Keratinocyte (primary cell): ENCODE measurements at regions not wholly inside any gene's neighbourhood (a gene's known extent, or its start where the extent isn't known, plus 50 kb on each side); places are given as distances from the start of the nearest gene placed in this dataset.

Experiments
- DNase-seq: peaks from one replicate; pipeline ENCODE4 v3.0.0-alpha.2; 2011; ENCODE audit warnings: low read depth, missing footprints, low spot score
- FAIRE-seq: peaks from 2 replicates; lab custom pipeline; 2011; peaks lifted over from hg19 to GRCh38; lab: Jason Lieb, UNC
- H2AFZ ChIP-seq: 2 replicates; pipeline ENCODE4 v1.6.0; 2012; ENCODE audit warnings: low read length, control low read depth, inconsistent platforms; ENCODE audit not compliant: control insufficient read depth
- H3K27ac ChIP-seq: 2 replicates; pipeline ENCODE4 v1.5.1; 2011; ENCODE audit warnings: low read length; ENCODE audit not compliant: control insufficient read depth, insufficient read depth
- H3K27me3 ChIP-seq: 3 replicates; pipeline ENCODE4 v1.6.0; 2011; ENCODE audit warnings: low read length; ENCODE audit not compliant: control insufficient read depth, insufficient read depth; ENCODE audit errors: extremely low read depth
- H3K36me3 ChIP-seq, 2 experiments: 2 replicates in 1 of 2; 3 replicates in 1 of 2; pipeline ENCODE4 v1.5.1; 2011; ENCODE audit warnings: low read length in 2 of 2, mild to moderate bottlenecking in 1 of 2; ENCODE audit not compliant: control insufficient read depth in 2 of 2, insufficient read depth in 2 of 2; ENCODE audit errors: extremely low read depth in 1 of 2
- H3K4me1 ChIP-seq: 3 replicates; pipeline ENCODE4 v1.5.1; 2011; ENCODE audit warnings: low read length; ENCODE audit not compliant: control insufficient read depth, insufficient read depth; ENCODE audit errors: extremely low read depth
- H3K4me2 ChIP-seq: 3 replicates; pipeline ENCODE4 v1.6.0; 2011; ENCODE audit warnings: low read depth, low read length; ENCODE audit not compliant: control insufficient read depth, insufficient read depth; ENCODE audit errors: extremely low read depth
- H3K4me3 ChIP-seq, 3 experiments: fragments of 200-600 bp in 1 of 3; sonication (generic) in 1 of 3; 2 replicates in 2 of 3; 3 replicates in 1 of 3; pipeline ENCODE4 v1.5.1; 2011 to 2016; ENCODE audit warnings: low read length in 3 of 3, mild to moderate bottlenecking in 3 of 3, control low read depth in 2 of 3, inconsistent platforms in 1 of 3, low read depth in 1 of 3, mixed read lengths in 1 of 3, mixed run types in 1 of 3, moderate library complexity in 1 of 3; ENCODE audit not compliant: control insufficient read depth in 2 of 3, insufficient read depth in 2 of 3; ENCODE audit errors: extremely low read depth in 1 of 3
- H3K79me2 ChIP-seq: 2 replicates; pipeline ENCODE4 v1.6.0; 2012; ENCODE audit warnings: low read length; ENCODE audit not compliant: control insufficient read depth, insufficient read depth
- H3K9ac ChIP-seq: 3 replicates; pipeline ENCODE4 v1.6.0; 2011; ENCODE audit warnings: low read length; ENCODE audit not compliant: control insufficient read depth, insufficient read depth; ENCODE audit errors: extremely low read depth
- H3K9me1 ChIP-seq: 3 replicates; pipeline ENCODE4 v1.6.0; 2011; ENCODE audit warnings: low read length; ENCODE audit not compliant: control insufficient read depth, insufficient read depth; ENCODE audit errors: extremely low read depth
- H3K9me3 ChIP-seq: 2 replicates; pipeline ENCODE4 v1.5.1; 2012; ENCODE audit warnings: low read depth, low read length; ENCODE audit not compliant: control insufficient read depth
- H4K20me1 ChIP-seq: 3 replicates; pipeline ENCODE4 v1.6.0; 2011; ENCODE audit warnings: low read length; ENCODE audit not compliant: control insufficient read depth, insufficient read depth; ENCODE audit errors: extremely low read depth
- CTCF ChIP-seq, 3 experiments: IDR thresholded peaks in 1 of 3; conservative IDR thresholded peaks in 1 of 3; optimal IDR thresholded peaks in 1 of 3; 2 replicates in 2 of 3; 3 replicates in 1 of 3; pipeline versions ENCODE3 to v1.5.1; 2011; ENCODE audit warnings: low read length in 3 of 3, mild to moderate bottlenecking in 3 of 3, moderate library complexity in 2 of 3, control low read depth in 1 of 3, inconsistent platforms in 1 of 3; ENCODE audit not compliant: insufficient read depth in 2 of 3; ENCODE audit errors: extremely low read depth in 1 of 3
- EZH2 ChIP-seq: IDR thresholded peaks from one replicate; pipeline ENCODE4 v1.6.1; 2012; ENCODE audit warnings: inconsistent platforms, mild to moderate bottlenecking, low read length, moderate library complexity
- dilution Hi-C: fragments of 300-500 bp; cut with MboI; formaldehyde crosslinking; loops from one replicate; pipeline ENCODE4 v1.7.0; 2020; ENCODE audit warnings: low sequenced_read_pairs; ENCODE audit not compliant: extremely low pct_ligation_motif_present

DNA sequence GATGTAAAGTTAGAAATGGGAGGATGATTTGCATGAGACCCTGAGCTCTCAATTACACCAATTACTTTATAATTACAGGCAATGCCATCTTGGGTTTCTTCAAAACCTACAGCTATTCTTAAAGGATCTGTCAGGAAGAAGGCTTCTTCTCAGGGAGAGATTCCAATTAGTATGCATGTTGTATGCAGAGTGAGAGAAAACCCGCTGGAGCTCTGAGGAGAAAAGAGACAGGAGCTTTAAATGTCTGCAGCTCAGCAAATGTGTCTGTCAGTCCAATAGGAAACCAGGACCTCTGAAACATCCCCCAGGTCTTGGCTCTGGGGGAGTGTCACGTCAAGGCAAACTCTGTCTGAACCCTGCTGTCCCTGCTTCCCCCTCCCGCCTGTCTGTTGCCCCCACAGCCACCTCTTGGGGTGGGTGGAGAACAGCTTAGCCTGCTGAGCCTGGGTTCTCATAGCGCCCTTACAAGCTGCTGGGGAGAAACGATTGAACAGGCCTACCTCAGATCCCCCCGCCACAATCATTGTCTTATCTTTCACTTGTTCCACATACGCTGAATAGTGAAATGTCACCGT is 140.2 kb downstream of the SPATA19 start:
- no peak overlapping the region for H3K4me2 ChIP-seq
- no peaks in the 10 kb centered on the region for H3K27me3 ChIP-seq
- no peaks in the 10 kb centered on the region for H3K79me2 ChIP-seq
- H3K4me1 ChIP-seq: no peaks in the 10 kb centered on the region
- no peak for FAIRE-seq
- no peak overlapping the region for H3K27ac ChIP-seq
- H3K9ac ChIP-seq: no peak overlapping the region
- no peak for DNase-seq
- dilution Hi-C loops: no loop called here
- no peaks in the 10 kb centered on the region for H3K9me1 ChIP-seq
- TF ChIP-seq EZH2 (no peak), CTCF (optimal IDR thresholded peaks at IDR 0.05 in 1 of 3, IDR thresholded peaks at IDR 0.05 in 1 of 3, conservative IDR thresholded peaks at IDR 0.05 in 1 of 3; ENCODE audit: extremely low read depth in 1 of 3, insufficient read depth in 2 of 3, low read length in 3 of 3) (no peak)
- H3K36me3 ChIP-seq: no peaks in the 10 kb centered on the region
- H4K20me1 ChIP-seq: no peaks in the 10 kb centered on the region
- no peak overlapping the region for H3K4me3 ChIP-seq
- peaks cover 2% of the 10 kb centered on the region for H3K9me3 ChIP-seq
- H2AFZ ChIP-seq: no peak overlapping the region

GRCh38 chr11:133699071-133699470 is 146.2 kb downstream of the SPATA19 start:
- DNase-seq (no peak), FAIRE-seq (no peak)
- no peaks in the 10 kb centered on the region for H3K4me1 ChIP-seq
- dilution Hi-C loops: no loop called here
- peaks cover 2% of the 10 kb centered on the region for H3K9me3 ChIP-seq
- H3K27me3 ChIP-seq: no peaks in the 10 kb centered on the region
- no peaks in the 10 kb centered on the region for H3K36me3 ChIP-seq
- H3K79me2 ChIP-seq: no peaks in the 10 kb centered on the region
- H3K4me3 ChIP-seq: no peak overlapping the region
- no peak overlapping the region for H3K27ac ChIP-seq
- TF ChIP-seq EZH2 (no peak), CTCF (optimal IDR thresholded peaks at IDR 0.05 in 1 of 3, IDR thresholded peaks at IDR 0.05 in 1 of 3, conservative IDR thresholded peaks at IDR 0.05 in 1 of 3; ENCODE audit: extremely low read depth in 1 of 3, insufficient read depth in 2 of 3, low read length in 3 of 3) (no peak)
- no peaks in the 10 kb centered on the region for H4K20me1 ChIP-seq
- H3K4me2 ChIP-seq: no peak overlapping the region
- no peaks in the 10 kb centered on the region for H3K9me1 ChIP-seq
- no peak overlapping the region for H2AFZ ChIP-seq
- no peak overlapping the region for H3K9ac ChIP-seq
